ENCODE measurements at regions not wholly inside any gene's neighbourhood (a gene's known extent, or its start where the extent isn't known, plus 50 kb on each side); places are given as distances from the start of the nearest gene placed in this dataset.
"Not testable (repeated sequence)": the region's sequence is repeated elsewhere in the genome, so short reads cannot be mapped to it uniquely, and the experiment has no call there.

- no peak for DNase-seq (ENCODE audit: low read depth in 2 of 2)
These were observed 179.9 kb upstream of the SEMA6A start for GRCh38 chr5:116754556-116754955.

GRCh38 chr5:116751684-116752083 lies 177.1 kb upstream of the SEMA6A start:
- DNase-seq (ENCODE audit: low read depth in 2 of 2): no peak

DNA sequence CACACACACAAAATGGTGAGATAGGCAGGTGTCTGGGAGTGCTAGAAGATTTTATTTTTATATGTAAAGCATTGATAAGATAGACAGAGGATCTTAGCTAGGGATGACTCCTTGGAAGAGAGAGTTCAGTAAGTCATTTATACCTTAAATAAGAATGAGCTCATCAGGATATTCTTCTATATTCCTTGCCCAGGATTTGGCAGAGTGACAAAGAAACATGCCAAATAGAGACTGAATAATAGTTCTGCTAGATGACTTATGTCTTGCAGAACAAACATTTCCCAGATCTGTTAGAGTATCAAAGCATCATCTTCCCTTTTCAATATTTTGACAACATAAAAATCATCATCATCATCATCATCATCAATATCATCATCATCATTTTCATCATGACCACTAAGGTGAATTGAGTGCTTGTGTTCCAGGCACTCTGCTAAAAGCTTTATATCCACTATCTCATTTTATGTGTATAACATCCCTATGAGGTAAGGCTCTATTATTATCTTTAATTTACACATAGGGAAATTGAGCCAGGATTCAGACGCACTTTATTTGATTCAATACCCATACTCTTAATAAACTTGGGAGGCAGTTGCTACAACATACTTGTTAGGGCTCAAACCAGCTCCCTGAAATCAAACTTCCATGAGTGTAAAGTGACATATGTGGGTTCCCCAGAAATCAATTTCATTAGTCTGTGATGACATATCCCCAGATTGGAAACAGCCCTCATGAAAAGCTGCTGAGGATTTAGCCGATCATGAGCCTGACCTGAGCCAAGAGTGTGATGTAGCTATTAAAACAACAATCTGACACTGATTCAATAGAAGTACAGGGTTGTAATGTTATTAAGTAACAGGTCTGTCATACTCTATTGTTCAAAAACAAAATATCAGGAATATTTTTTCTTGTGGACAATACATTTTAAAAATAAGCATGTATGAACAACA lies 176.3 kb upstream of the SEMA6A start:
- DNase-seq (ENCODE audit: low read depth in 2 of 2): no peak

DNA sequence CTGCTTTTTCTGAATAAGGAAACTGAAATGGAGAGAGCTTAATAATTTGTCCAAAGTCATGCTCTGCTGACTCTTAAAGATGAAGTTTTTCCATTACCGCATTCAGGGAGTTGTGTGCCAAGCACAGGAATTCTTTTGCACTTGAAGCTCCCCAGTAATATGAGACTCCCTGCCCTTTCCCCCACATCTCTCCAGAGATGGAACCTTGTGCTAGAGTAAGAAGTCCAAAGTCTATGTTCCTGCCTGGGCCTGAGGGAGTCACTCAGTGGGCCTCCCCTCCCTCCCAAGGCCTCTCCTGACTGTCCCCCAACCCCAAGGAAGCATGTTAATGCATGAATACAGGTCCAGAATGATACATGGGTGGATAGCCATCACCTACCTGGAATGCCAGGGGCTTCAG lies 173.3 kb upstream of the SEMA6A start:
- no peak for DNase-seq (ENCODE audit: low read depth in 2 of 2)

GRCh38 chr5:116746668-116747067 lies 172.0 kb upstream of the SEMA6A start:
- DNase-seq (ENCODE audit: low read depth in 2 of 2): no peak

GRCh38 chr5:116740771-116741170 lies 166.1 kb upstream of the SEMA6A start:
- DNase-seq (ENCODE audit: low read depth in 2 of 2): no peak

DNA sequence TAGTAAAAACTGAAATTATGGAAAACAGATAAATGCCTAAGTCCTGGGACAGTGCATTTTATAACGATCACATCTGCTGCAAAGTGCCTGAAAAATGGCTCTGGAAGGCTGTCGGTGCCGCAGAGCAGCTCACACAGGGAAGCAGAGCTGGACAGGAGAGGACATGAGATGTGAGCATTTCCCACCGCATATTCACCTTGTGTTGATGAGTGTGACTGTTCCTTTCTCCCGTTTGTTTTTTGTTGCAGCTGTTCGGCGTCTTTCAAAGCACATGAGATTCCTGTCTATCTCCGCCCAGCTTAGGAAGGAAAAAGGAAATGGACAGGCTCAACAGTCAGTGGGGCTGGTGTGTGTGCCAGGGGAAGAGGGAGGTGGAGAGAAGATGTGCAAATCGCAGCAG lies 164.9 kb upstream of the SEMA6A start:
- DNase-seq (ENCODE audit: low read depth in 2 of 2): no peak

DNA sequence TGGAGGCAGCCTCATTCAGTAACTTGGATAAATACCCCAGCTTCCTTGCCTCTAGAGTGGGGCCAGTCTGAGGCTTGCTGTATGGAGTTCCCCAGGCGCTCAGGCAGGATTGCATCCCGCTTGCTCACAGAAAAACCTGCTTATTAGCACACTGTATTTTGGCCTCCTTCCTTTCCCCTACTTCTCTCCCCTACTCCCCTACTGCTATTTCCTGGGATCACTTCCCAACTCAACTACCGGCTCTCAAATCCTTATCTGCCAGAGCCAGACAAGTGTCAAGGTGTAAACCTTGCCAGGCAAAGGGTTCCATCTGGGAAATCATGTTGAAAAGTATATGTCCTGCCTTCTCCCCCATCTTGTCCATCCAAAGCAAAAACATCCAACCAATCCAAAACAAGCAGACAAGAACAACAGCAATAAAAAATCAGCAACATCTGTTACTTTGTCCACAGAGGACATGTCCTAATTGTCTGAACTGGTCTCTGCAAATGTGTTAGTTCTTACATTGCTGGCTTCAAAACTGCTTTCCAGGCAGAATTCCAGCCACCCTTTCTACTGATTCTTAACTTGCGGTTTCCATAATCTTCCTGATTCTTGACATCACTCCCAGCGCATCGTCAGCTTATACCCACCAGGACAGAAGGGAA lies 164.1 kb upstream of the SEMA6A start:
- DNase-seq (ENCODE audit: low read depth in 2 of 2): no peak

- DNase-seq (ENCODE audit: low read depth in 2 of 2): no peak
These were observed 163.6 kb upstream of the SEMA6A start for GRCh38 chr5:116738239-116738614.

- DNase-seq (ENCODE audit: low read depth in 2 of 2): no peak
These were observed 162.0 kb upstream of the SEMA6A start for GRCh38 chr5:116736671-116737070.

DNA sequence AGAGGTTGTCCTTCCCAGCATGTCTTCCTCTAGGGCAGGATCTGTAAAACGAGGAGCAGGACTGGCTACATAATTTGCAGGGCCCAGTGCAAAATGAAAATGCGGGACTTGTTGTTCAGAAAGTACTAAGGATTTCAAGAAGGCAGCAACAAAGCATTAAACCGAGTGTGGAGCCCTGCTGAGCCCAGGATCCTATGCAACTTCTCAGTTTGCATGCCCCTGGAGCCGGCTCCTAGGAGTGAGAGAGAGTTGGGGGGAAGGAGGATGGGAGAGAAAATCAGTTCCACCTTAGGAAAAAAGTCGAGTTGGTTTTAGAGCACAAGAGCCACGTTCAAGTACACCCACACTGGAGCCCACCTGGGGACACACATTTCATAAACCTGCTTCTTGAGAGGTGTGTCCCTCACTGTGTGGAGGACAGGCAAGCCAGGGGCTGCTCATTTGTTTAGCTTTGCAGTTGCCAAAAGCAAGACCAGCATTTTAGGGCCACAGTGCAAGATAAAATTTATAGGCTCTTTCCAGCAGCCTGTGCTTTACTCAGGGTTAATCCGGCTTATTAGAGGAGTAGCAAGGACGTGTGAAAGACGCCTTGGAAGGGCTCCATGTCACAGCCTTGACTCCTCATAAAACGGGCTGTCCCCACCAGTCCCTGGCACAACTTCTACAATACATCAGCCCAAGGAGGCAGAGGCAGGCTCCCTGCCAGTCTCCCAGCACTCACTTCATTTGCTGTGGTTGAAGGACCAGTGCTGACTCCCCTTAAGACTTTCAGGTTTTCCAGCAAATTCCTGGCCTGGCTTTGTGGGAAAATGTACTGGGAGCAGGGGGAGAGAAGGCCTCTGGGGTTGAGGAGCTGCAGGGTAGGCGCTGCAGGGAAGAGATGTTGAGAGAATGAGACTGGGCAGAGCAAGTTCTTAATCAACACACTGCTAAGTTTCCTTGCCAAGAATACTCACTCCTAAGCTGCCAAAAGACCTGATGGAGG lies 159.7 kb upstream of the SEMA6A start:
- no peak for DNase-seq (ENCODE audit: low read depth in 2 of 2)

DNA sequence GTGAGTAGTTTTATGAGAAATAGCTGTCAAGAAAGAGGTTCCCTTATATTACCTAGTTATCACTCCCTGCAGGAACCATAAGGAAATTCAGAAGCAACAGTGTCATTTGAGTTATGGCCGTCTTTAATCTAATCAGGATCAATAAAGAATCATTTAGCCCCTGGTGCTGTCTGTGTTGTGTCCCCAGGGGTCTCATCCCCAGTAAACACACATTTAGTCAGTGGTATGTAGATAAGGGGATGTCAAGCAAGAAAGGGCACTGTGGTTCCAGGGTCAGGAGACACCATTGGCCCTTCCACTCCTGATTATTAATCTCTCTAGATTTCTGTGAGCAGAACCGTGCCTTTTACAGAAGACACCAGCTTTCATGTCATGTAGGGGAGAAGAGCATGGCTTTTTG lies 158.0 kb upstream of the SEMA6A start:
- no peak for DNase-seq (ENCODE audit: low read depth in 2 of 2)

DNA sequence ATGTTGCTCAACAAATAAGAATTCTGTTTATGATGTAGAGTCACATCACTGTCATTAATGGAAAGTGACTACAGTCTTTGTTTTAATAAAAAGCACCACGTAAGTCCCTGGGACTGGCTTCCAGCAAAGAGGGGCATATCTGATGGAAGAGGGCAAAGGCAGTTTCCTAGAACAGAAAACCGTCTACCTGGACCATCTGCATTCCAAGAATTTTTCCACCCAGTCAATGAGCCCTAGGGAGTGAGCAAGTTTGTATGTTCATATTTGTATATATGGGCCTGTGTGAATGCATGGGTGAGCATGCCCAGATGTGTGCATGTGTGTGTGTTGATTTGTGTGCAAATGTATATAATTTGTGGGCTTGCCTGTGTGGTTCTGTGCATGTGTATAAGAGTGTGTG lies 156.8 kb upstream of the SEMA6A start:
- no peak for DNase-seq (ENCODE audit: low read depth in 2 of 2)

DNA sequence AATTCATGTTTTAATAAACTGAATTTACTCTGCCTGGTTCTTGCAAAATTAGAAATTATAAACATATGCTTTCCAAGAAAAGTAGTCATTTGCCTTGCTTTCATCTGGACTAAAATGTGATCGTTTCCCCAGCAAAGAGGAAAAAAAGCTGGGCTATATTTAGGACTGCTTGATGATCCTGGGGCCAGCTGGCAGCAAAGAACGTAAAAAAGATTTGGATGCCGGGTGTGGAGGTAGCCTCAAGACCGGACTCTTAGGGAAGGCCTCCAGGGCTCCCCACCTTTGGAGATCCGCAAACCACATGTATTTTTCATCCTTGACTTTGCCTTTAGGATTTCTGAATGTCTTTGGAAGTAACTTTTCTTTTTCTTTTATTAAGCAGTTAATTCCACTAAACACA lies 156.1 kb upstream of the SEMA6A start:
- DNase-seq (ENCODE audit: low read depth in 2 of 2): no peak

- no peak for DNase-seq (ENCODE audit: low read depth in 2 of 2)
These were observed 155.6 kb upstream of the SEMA6A start for GRCh38 chr5:116730185-116730584.

DNA sequence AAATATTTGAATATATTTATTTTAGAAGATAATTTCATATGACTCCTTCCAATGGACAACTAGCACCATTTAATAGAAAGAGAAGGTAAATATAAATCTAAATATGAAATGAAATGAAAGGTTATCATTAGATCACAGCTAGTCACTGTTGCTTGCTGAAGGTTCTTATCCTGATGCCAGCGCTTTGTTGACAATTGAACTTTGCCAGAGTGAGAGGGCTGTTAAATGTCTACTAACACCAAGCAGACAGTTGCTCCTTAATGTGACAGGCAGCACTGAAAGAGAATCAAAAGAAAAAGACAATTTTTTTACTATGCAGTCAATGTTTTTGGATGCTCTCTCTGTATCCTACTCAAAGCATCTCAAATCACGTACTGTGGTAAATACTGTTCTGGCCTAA lies 152.6 kb upstream of the SEMA6A start:
- no peak for DNase-seq (ENCODE audit: low read depth in 2 of 2)

- DNase-seq (ENCODE audit: low read depth in 2 of 2): not testable (repeated sequence)
These were observed 151.6 kb upstream of the SEMA6A start for GRCh38 chr5:116726180-116726579.

GRCh38 chr5:116724971-116725370 lies 150.3 kb upstream of the SEMA6A start:
- DNase-seq (ENCODE audit: low read depth in 2 of 2): no peak

DNA sequence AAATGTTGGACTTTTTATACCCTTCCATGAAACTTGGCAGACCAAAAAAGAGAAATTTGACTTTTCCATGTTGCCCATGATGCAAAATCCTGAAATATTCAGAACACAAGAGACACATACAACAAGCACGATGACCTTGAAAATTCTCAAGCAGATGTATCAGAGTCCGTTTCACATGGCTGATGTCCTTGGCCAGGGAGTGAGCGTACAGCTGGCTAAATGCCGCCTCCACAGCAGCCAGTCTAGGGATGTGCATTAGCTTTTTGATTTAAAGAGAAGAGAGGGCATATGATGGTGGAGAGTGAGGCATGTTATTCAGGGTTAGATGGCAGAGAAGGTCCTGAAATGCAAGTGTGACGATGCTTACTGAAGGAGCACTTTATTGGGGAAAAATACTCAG lies 148.0 kb upstream of the SEMA6A start:
- DNase-seq (ENCODE audit: low read depth in 2 of 2): no peak

- no peak for DNase-seq (ENCODE audit: low read depth in 2 of 2)
These were observed 144.5 kb upstream of the SEMA6A start for GRCh38 chr5:116719106-116719505.

DNA sequence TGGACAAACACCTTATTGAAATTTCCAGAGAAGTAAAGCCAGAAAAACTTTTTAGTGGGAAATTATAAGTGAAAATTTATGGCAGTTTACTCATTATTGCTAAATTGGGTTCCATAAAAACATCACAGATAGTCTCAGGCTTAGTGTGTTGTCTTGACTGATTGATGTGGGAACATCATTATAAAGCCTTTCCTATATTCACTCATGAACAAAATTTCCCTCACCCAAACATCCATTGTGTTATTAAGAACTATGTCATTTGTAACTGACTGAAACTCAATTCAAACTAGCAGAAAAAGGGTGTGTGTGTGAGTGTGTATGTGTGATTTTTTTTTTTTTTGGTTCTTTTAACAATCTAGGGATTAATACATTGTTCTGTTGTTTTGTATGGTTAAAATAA lies 143.7 kb upstream of the SEMA6A start:
- DNase-seq (ENCODE audit: low read depth in 2 of 2): no peak

DNA sequence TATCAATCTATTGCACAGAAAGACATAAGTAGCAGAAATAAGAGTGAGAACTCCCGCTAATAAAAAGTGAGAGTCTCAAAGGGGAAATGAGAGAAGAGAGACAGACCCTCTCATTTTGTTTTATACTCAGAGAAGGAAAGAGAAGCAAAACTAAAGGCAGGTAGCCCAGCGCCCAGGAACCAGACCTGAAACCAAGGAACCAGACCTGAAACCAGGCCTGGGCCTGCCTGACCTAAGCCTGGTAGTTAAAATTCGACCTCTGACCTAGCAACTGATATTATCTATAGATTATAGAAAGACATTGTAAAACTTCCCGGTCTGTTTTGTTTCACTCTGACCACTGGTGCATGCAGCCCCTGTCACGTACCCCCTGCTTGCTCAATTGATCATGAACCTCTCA lies 134.5 kb upstream of the SEMA6A start:
- no peak for DNase-seq (ENCODE audit: low read depth in 2 of 2)

Measured in stimulated activated CD8-positive, alpha-beta memory T cell treated with anti-CD3 and anti-CD28 coated beads, Interleukin-7, amount 100 ng/mL, for 4 hours (primary cell).